SK-N-MC (cell line): ENCODE measurements at regions not wholly inside any gene's neighbourhood (a gene's known extent, or its start where the extent isn't known, plus 50 kb on each side); places are given as distances from the start of the nearest gene placed in this dataset.

Source experiments
- DNase-seq: peaks from one replicate; pipeline ENCODE4 v3.0.0-alpha.2; 2011; ENCODE audit warnings: low read depth, low spot score
- H3K27ac ChIP-seq: fragments of 200-600 bp; sonication (generic); 2 replicates; pipeline ENCODE4 v1.5.1; 2016; ENCODE audit warnings: mixed run types
- H3K36me3 ChIP-seq: fragments of 200-600 bp; sonication (generic); 2 replicates; pipeline ENCODE4 v1.6.1; 2017; ENCODE audit warnings: antibody characterized with exemption, low read length, mixed read lengths; ENCODE audit not compliant: insufficient read depth
- H3K4me3 ChIP-seq: fragments of 200-600 bp; sonication (generic); 2 replicates; pipeline ENCODE4 v1.5.1; 2016
- H3K9ac ChIP-seq: fragments of 200-600 bp; sonication (generic); 2 replicates; pipeline ENCODE4 v1.8.0; 2017; ENCODE audit warnings: mixed run types, mixed read lengths; ENCODE audit not compliant: insufficient read length
- H3K9me3 ChIP-seq: fragments of 200-600 bp; sonication (generic); 2 replicates; pipeline ENCODE4 v1.6.1; 2017; ENCODE audit warnings: low read depth, mild to moderate bottlenecking, antibody characterized with exemption, low read length, moderate library complexity, mixed read lengths
- EZH2 ChIP-seq: fragments of 200-600 bp; sonication (generic); IDR thresholded peaks from one replicate; pipeline ENCODE4 v1.6.1; 2017; ENCODE audit warnings: antibody characterized with exemption
- FOXP2 ChIP-seq: optimal IDR thresholded peaks from 2 replicates; pipeline ENCODE3; 2011; ENCODE audit warnings: mild to moderate bottlenecking, moderate library complexity; ENCODE audit not compliant: insufficient read depth; ENCODE audit errors: extremely low read length, control extremely low read depth
- POLR2AphosphoS5 ChIP-seq: IDR thresholded peaks from 2 replicates; pipeline ENCODE4 v1.6.1; 2012; ENCODE audit warnings: mild to moderate bottlenecking, low read depth, low read length, borderline replicate concordance

GRCh38 chr17:429589-429988, 77.0 kb upstream of the RPH3AL start:
- H3K4me3 ChIP-seq: no peak overlapping the region
- no peaks in the 10 kb centered on the region for H3K9me3 ChIP-seq
- TF ChIP-seq POLR2AphosphoS5 (no peak), EZH2 (no peak), FOXP2 (no peak)
- no peaks in the 10 kb centered on the region for H3K36me3 ChIP-seq
- H3K9ac ChIP-seq: no peak overlapping the region
- no peak overlapping the region for H3K27ac ChIP-seq
- DNase-seq: no peak

GRCh38 chr17:428414-428813, 75.8 kb upstream of the RPH3AL start:
- no peak overlapping the region for H3K4me3 ChIP-seq
- TF ChIP-seq POLR2AphosphoS5 (no peak), FOXP2 (no peak), EZH2 (no peak)
- H3K36me3 ChIP-seq: no peaks in the 10 kb centered on the region
- no peak for DNase-seq
- no peak overlapping the region for H3K9ac ChIP-seq
- no peaks in the 10 kb centered on the region for H3K9me3 ChIP-seq
- no peak overlapping the region for H3K27ac ChIP-seq

- Histone ChIP-seq H3K9ac (no peak overlapping the region), H3K9me3 (no peaks in the 10 kb centered on the region), H3K4me3 (no peak overlapping the region), H3K27ac (no peak overlapping the region), H3K36me3 (no peaks in the 10 kb centered on the region)
- DNase-seq: no peak
- no peak for TF ChIP-seq POLR2AphosphoS5
- TF ChIP-seq EZH2: no peak
Observed at GRCh38 chr17:427891-428290, 75.3 kb upstream of the RPH3AL start.

GRCh38 chr17:427327-427726, 74.7 kb upstream of the RPH3AL start:
- DNase-seq: no peak
- Histone ChIP-seq H3K9ac (no peak overlapping the region), H3K27ac (no peak overlapping the region), H3K36me3 (no peaks in the 10 kb centered on the region), H3K9me3 (no peaks in the 10 kb centered on the region), H3K4me3 (no peak overlapping the region)
- no peak for TF ChIP-seq POLR2AphosphoS5
- no peak for TF ChIP-seq FOXP2
- no peak for TF ChIP-seq EZH2

GRCh38 chr17:422196-422930, 69.8 kb upstream of the RPH3AL start:
- Histone ChIP-seq H3K9me3 (no peaks in the 10 kb centered on the region), H3K36me3 (no peaks in the 10 kb centered on the region), H3K4me3 (no peak overlapping the region), H3K27ac (no peak overlapping the region), H3K9ac (no peak overlapping the region)
- no peak for DNase-seq
- TF ChIP-seq EZH2 (no peak), POLR2AphosphoS5 (no peak), FOXP2 (no peak)

GRCh38 chr17:420479-421175, 68.0 kb upstream of the RPH3AL start:
- DNase-seq: no peak
- H3K9ac ChIP-seq: no peak overlapping the region
- no peak for TF ChIP-seq FOXP2
- TF ChIP-seq POLR2AphosphoS5: no peak
- TF ChIP-seq EZH2: no peak
- H3K27ac ChIP-seq: no peak overlapping the region
- H3K36me3 ChIP-seq: no peaks in the 10 kb centered on the region
- no peaks in the 10 kb centered on the region for H3K9me3 ChIP-seq
- no peak overlapping the region for H3K4me3 ChIP-seq

- Histone ChIP-seq H3K9me3 (no peaks in the 10 kb centered on the region), H3K9ac (no peak overlapping the region), H3K36me3 (no peaks in the 10 kb centered on the region), H3K4me3 (no peak overlapping the region), H3K27ac (no peak overlapping the region)
- DNase-seq: no peak
- TF ChIP-seq FOXP2: no peak
- TF ChIP-seq EZH2: no peak
- TF ChIP-seq POLR2AphosphoS5: no peak
Observed at GRCh38 chr17:419073-419735, 66.6 kb upstream of the RPH3AL start.

- no peaks in the 10 kb centered on the region for H3K9me3 ChIP-seq
- H3K9ac ChIP-seq: no peak overlapping the region
- no peak overlapping the region for H3K4me3 ChIP-seq
- DNase-seq: no peak
- H3K36me3 ChIP-seq: no peaks in the 10 kb centered on the region
- TF ChIP-seq FOXP2 (no peak), EZH2 (no peak)
- no peak overlapping the region for H3K27ac ChIP-seq
Observed at GRCh38 chr17:418421-418751, 65.8 kb upstream of the RPH3AL start.
